WTC11 (cell line): ENCODE measurements at regions not wholly inside any gene's neighbourhood (a gene's known extent, or its start where the extent isn't known, plus 50 kb on each side); places are given as distances from the start of the nearest gene placed in this dataset.

ENCODE experiments used
- ATF1 ChIP-seq: sonication (generic); formaldehyde crosslinking; IDR thresholded peaks from 2 replicates; pipeline ENCODE4 v1.8.1; 2023; ENCODE audit warnings: mild to moderate bottlenecking, moderate library complexity, missing genetic modification reagents
- NR3C1 ChIP-seq: sonication (generic); formaldehyde crosslinking; conservative IDR thresholded peaks from 2 replicates; pipeline ENCODE4 v1.8.1; 2023; ENCODE audit warnings: low read depth, mild to moderate bottlenecking, missing genetic modification reagents
- SOX15 ChIP-seq: fragments of 250-450 bp; sonication (Bioruptor Pico); IDR thresholded peaks from 2 replicates; pipeline ENCODE4 v1.9.0; 2021; ENCODE audit warnings: mild to moderate bottlenecking
- SP1 ChIP-seq: sonication (generic); formaldehyde crosslinking; conservative IDR thresholded peaks from 2 replicates; pipeline ENCODE4 v1.8.1; 2022; ENCODE audit warnings: missing genetic modification reagents
- TF ChIP-seq, protein P1 (sequence below): fragments of 200-600 bp; IDR thresholded peaks from 2 replicates; pipeline ENCODE4 v1.8.0; 2022; ENCODE audit warnings: antibody characterized with exemption

DNA sequence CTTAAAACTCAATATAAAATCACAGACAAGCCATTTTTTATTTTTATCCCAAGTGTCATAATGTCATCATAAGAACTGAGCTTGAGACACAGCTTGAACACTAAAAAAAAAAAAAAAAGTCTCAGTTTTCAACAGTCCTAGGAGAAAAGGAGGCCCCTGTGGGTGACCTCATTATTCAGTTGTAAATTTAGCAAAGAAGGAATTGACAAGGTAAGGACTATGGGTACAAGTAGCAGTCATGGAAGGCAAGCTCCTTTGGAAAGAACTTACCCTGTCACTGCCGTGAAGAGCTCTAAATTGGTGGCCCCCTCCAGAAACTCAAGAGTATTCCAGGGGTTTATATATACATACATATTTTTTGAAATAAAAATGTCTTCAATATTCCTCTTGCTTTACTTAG is 864.4 kb upstream of the KCND2 start:
- TF ChIP-seq, protein P1, sequence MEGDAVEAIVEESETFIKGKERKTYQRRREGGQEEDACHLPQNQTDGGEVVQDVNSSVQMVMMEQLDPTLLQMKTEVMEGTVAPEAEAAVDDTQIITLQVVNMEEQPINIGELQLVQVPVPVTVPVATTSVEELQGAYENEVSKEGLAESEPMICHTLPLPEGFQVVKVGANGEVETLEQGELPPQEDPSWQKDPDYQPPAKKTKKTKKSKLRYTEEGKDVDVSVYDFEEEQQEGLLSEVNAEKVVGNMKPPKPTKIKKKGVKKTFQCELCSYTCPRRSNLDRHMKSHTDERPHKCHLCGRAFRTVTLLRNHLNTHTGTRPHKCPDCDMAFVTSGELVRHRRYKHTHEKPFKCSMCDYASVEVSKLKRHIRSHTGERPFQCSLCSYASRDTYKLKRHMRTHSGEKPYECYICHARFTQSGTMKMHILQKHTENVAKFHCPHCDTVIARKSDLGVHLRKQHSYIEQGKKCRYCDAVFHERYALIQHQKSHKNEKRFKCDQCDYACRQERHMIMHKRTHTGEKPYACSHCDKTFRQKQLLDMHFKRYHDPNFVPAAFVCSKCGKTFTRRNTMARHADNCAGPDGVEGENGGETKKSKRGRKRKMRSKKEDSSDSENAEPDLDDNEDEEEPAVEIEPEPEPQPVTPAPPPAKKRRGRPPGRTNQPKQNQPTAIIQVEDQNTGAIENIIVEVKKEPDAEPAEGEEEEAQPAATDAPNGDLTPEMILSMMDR: no peak
- TF ChIP-seq ATF1 (CRISPR knock-in tag) (no peak), SOX15 (CRISPR knock-in tag) (no peak), SP1 (CRISPR knock-in tag) (no peak), NR3C1 (no peak)
